ENCODE measurements at regions not wholly inside any gene's neighbourhood (a gene's known extent, or its start where the extent isn't known, plus 50 kb on each side); places are given as distances from the start of the nearest gene placed in this dataset.

DNA sequence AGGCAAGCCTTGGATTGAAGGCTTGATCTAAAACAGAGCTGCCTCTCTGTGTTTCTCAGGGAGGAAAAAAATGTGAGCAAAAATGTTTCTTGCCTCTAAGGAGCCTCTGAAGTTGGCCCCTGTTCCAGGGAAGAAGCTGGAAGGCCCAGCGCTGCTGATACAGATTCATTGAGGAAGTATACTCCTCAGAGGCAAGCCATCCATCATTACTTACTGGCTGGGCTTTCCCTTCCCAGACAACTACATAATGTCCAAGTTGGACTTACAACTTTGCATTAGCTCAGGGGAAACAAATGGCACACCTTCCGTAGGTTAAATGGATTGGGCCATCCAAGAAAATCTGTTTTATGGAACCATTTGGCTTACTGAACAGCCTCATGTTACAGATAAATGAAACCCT, 263.7 kb upstream of the SEL1L start:
- no peak for TF ChIP-seq EZH2 (IDR thresholded peaks at IDR 0.05; ENCODE audit: borderline replicate concordance)
- TF ChIP-seq, protein P1, sequence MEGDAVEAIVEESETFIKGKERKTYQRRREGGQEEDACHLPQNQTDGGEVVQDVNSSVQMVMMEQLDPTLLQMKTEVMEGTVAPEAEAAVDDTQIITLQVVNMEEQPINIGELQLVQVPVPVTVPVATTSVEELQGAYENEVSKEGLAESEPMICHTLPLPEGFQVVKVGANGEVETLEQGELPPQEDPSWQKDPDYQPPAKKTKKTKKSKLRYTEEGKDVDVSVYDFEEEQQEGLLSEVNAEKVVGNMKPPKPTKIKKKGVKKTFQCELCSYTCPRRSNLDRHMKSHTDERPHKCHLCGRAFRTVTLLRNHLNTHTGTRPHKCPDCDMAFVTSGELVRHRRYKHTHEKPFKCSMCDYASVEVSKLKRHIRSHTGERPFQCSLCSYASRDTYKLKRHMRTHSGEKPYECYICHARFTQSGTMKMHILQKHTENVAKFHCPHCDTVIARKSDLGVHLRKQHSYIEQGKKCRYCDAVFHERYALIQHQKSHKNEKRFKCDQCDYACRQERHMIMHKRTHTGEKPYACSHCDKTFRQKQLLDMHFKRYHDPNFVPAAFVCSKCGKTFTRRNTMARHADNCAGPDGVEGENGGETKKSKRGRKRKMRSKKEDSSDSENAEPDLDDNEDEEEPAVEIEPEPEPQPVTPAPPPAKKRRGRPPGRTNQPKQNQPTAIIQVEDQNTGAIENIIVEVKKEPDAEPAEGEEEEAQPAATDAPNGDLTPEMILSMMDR (IDR thresholded peaks at IDR 0.05; ENCODE audit: poor library complexity), result no peak
- TF ChIP-seq EZH2phosphoT487 (IDR thresholded peaks at IDR 0.05; ENCODE audit: low read depth, severe bottlenecking, unreplicated experiment), result no peak
